Breast epithelium (tissue), 3 donors: ENCODE measurements at regions not wholly inside any gene's neighbourhood (a gene's known extent, or its start where the extent isn't known, plus 50 kb on each side); places are given as distances from the start of the nearest gene placed in this dataset.

Experiments
- POLR2A ChIP-seq: fragments of 450-650 bp; IDR thresholded peaks from one replicate; pipeline ENCODE4 v1.6.1; 2016; ENCODE audit warnings: antibody characterized with exemption, mild to moderate bottlenecking, moderate library complexity
- POLR2AphosphoS5 ChIP-seq, 3 donors: sonication (generic); formaldehyde crosslinking; IDR thresholded peaks; one replicate each; pipeline ENCODE4 v1.6.1; 2017; ENCODE audit warnings: antibody characterized with exemption in 3 of 3
- TF ChIP-seq, protein P1 (sequence below), 3 donors: fragments of 450-650 bp; IDR thresholded peaks; one replicate each; pipeline ENCODE4 v1.5.1; 2016 to 2017; ENCODE audit warnings: antibody characterized with exemption in 3 of 3, mild to moderate bottlenecking in 3 of 3, moderate library complexity in 3 of 3

- TF ChIP-seq, protein P1, sequence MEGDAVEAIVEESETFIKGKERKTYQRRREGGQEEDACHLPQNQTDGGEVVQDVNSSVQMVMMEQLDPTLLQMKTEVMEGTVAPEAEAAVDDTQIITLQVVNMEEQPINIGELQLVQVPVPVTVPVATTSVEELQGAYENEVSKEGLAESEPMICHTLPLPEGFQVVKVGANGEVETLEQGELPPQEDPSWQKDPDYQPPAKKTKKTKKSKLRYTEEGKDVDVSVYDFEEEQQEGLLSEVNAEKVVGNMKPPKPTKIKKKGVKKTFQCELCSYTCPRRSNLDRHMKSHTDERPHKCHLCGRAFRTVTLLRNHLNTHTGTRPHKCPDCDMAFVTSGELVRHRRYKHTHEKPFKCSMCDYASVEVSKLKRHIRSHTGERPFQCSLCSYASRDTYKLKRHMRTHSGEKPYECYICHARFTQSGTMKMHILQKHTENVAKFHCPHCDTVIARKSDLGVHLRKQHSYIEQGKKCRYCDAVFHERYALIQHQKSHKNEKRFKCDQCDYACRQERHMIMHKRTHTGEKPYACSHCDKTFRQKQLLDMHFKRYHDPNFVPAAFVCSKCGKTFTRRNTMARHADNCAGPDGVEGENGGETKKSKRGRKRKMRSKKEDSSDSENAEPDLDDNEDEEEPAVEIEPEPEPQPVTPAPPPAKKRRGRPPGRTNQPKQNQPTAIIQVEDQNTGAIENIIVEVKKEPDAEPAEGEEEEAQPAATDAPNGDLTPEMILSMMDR (IDR thresholded peaks at IDR 0.05): no peak
- TF ChIP-seq POLR2AphosphoS5 (IDR thresholded peaks at IDR 0.05) (no peak), POLR2A (no peak)
Measured at GRCh38 chr2:104944495-104944894, 90.6 kb downstream of the POU3F3 start.
